HS-27A (cell line): ENCODE measurements at regions not wholly inside any gene's neighbourhood (a gene's known extent, or its start where the extent isn't known, plus 50 kb on each side); places are given as distances from the start of the nearest gene placed in this dataset.
"Not testable (repeated sequence)": the region's sequence is repeated elsewhere in the genome, so short reads cannot be mapped to it uniquely, and the experiment has no call there.

Experiments
- DNase-seq: peaks from one replicate; pipeline ENCODE4 v3.0.0-alpha.2; 2012; ENCODE audit warnings: low read depth, missing footprints

- DNase-seq = no peak
These were observed 328.1 kb downstream of the TLE1 start for GRCh38 chr9:81361296-81361695.

GRCh38 chr9:81351166-81351565 lies 338.2 kb downstream of the TLE1 start:
- no peak for DNase-seq

DNA sequence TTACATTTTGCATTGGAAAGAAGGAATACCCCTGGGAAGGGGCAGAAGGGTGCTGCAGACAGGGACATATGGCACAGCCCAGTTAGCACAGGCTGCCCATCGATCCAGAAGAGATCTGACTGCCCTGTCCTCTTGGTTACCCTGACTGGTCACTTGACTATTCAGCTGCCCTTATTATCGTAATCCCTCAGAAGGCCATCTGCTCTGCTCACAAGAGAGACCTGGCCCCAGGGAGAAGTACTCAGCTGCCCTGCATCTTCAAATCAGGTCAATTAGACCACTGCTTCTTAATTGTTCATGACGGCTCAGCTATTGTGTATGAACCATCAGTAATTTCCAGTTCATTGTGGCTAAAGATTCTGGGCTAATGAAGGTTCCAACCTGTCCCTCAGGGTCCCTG lies 345.0 kb downstream of the TLE1 start:
- no peak for DNase-seq

- no peak for DNase-seq
These were observed 353.4 kb downstream of the TLE1 start for GRCh38 chr9:81335879-81336421.

DNA sequence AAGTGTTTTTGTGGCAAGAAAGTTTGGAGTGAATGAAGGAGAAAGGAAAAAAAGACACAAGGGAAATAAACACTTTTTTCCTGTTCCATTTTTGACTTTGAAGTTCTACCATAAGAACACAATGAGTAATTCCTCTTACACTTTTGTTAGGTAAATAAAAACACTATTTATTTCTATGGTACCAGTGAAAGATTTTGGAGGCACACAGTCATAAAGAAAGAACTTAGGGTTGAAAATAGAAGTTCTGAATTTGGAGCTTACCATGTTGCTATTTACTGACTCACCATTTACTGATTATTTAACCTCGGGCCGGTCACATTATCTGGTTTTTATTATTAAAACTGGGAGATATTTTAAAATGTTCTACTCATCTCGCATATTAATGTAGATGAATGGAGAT lies 367.8 kb downstream of the TLE1 start:
- DNase-seq = no peak

GRCh38 chr9:81320909-81321482 lies 368.4 kb downstream of the TLE1 start:
- no peak for DNase-seq

GRCh38 chr9:81318571-81318970 lies 370.8 kb downstream of the TLE1 start:
- DNase-seq = no peak

DNA sequence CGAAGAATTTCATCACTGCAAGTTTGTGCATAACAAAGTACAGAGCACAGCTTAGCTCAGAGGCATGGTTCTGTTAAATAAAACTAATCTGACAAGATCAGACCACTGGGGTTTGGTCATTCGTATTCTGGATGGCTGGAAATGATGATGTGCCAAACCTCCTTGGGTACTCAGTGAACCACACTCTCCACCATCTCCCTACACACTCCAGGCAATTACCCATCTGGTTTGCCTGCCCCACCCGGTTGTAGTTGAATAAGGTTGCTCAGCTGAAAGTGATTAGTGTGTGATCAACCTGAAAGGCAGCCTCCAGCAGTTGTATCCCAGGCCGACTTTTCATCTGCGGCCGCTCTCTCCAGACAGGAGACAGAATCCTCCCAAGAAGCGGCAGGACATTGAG lies 371.4 kb downstream of the TLE1 start:
- no peak for DNase-seq

- no peak for DNase-seq
These were observed 372.1 kb downstream of the TLE1 start for GRCh38 chr9:81317223-81317622.

DNA sequence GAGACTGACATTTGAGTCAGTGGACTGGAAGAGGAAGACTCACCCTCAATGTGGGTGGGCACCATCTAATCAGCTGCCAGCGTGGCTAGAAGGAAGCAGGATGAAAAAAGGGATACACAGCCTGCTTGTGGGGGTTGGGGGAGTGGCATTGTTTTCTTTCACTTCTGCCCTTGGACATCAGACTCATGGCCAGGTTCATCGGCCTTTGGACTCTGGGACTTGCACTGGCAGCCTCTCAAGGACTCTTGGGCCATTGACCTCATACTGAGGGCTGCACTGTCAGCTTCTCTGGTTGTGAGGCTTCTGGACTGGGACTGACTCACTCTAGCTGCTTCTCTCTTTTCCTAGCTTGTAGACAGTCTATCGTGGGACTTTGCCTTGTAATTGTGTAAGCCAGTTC lies 374.9 kb downstream of the TLE1 start:
- DNase-seq = no peak

DNA sequence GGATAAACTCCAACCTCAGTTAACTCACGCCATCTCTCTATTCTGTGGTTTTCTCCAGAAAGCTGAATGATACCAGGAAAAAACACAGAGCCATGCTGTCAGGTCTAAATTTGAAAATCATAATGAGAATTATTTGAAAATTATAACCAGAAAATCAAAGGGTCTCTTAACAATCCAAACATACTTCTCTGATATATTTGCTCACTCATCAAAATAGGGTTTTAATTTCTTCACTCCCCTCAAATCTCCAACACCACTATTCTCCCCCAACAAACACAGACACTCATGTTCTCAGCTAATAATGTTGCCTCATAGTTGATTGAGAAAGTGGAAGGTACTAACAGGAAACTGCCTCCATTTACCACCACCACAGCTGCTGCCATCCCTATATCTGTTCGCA lies 375.5 kb downstream of the TLE1 start:
- no peak for DNase-seq

- DNase-seq = no peak
These were observed 377.0 kb downstream of the TLE1 start for GRCh38 chr9:81312346-81312745.

- no peak for DNase-seq
These were observed 380.9 kb downstream of the TLE1 start for GRCh38 chr9:81308404-81308803.

DNA sequence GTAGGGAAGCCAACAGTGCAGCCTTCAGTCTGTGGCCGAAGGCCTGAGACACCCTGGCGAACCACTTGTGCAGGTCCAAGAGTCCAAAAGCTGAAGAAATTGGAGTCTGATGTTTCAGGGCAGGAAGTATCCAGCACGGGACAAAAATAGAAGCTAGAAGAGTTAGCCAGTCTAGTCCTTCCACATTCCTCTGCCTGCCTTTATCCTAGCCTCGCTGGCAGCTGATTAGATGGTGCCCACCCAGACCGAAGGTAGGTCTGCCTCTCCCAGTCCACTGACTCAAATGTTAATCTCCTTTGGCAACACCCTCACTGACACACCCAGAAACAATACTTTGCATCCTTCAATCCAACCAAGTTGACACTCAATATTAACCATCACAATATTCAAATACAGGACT lies 381.6 kb downstream of the TLE1 start:
- not testable (repeated sequence) for DNase-seq

DNA sequence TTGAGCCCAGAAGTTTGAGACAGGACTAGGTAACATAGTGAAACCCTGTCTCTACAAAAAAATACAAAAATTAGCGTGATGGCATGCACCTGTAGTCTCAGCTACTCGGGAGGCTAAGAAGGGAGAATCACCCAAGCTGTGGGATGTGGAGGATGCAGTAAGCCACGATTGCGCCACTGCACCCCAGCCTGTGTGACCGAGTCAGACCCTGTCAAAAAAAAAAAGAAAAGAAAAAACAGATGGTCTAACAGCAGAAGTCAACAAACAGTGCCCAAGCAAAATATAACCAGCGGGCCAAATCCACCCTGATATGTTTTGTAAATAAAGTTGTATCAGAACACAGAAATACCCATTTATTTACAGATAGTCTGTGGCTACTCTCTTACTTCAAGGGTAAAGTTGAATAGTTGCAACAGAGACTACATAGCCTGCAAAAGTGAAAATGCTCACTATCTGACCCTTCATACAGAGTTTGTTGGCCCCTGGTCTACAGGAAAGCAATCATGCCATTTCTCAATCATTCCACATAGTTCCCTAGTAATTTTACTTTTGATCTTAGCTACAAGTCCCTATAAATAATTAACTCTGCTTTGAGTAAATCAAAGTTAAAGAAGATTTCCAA lies 383.7 kb downstream of the TLE1 start:
- no peak for DNase-seq

DNA sequence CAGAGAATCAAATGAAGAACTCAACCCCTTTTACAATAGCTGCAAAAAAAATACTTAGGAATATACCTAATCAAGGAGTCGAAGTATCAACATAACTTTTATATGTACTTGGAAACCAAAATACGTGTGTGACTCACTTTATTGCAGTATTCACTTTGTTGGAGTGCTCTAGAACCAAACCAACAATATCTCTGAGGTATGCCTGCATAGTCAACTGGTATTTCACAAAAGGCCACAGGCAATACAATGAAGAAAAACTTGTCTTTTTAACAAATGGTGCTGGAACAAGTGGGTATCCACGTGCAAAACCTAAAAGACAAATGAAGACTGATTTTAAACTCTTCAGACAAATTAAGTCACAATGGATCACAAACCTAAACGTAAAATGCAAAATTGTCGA lies 385.7 kb downstream of the TLE1 start:
- DNase-seq = no peak

DNA sequence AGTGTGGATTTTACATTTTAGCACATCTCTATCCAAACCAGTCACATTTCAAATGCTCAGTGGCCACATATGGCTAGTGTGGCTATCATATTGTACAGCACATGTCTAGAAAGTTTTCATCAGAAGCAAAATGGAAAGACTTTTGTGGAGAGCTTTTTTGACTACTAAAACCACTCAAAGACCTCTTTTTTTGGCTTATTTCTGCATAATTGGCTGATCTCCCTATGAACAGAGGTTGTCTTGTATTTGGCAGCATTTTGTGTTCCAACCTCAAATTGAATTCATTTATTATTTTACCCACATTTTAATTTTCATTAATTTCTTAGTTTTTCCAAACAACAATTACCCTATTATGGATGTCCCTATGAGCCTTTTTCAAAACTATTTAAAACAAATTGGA lies 395.7 kb downstream of the TLE1 start:
- DNase-seq = no peak

DNA sequence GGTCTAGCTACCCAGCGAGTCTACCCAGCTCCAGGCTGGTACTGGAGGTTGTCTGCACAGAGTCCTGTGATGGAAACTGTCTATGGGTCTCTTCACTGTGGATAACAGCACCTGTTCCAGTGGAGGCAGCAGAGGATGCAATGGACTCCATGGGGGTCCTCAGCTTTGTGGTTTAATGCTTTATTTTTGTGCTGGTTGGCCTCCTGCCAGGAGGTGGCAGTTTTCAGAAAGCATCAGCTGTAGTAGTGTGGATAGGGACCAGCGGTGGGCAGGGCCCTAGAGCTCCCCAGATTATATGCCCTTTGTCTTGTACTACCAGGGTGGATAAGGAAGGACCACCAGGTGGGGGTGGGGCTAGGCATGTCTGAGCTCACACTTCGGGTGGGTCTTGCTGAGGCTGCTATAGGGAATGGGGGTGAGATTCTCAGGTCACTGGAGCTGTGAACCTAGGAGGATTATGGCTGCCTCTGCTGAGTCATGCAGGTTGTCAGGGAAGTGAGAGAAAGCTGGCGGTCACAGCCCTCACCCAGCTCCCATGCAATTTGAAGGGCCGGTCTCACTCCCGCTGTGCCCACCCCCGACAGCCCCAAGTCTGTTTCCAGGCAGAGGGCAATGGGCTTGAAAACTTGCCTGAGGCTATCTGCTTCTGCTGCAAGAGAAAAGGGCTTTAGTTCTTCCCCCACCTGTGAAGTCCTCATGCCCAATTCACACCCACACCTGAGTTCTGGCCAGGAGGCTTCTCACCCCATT lies 397.1 kb downstream of the TLE1 start:
- no peak for DNase-seq

- DNase-seq = no peak
These were observed 399.7 kb downstream of the TLE1 start for GRCh38 chr9:81289622-81290021.

DNA sequence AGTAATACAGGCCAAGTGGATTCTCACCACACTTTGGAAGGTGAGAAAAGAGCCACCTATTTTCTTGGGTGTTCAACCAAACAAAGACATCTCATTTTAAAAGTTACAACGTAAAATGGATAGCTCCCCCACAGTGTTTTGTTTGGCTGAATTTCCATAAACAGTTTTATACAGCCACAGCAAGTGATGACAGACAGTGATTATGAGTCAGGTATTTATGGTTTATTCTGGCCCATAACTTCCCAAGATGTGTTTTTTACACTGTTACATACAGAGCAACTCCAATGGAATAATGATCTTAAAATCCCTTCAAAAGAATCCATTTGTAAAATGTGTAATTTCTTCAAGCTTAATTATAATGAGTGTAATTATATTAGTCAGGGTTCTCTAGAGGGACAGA lies 421.3 kb downstream of the TLE1 start:
- no peak for DNase-seq

GRCh38 chr9:81266674-81267073 lies 422.7 kb downstream of the TLE1 start:
- DNase-seq = no peak

GRCh38 chr9:81266086-81266485 lies 423.3 kb downstream of the TLE1 start:
- DNase-seq = no peak

- DNase-seq = no peak
These were observed 424.8 kb downstream of the TLE1 start for GRCh38 chr9:81264516-81264915.
